Thoracic aorta (tissue), 2 donors: ENCODE measurements at regions not wholly inside any gene's neighbourhood (a gene's known extent, or its start where the extent isn't known, plus 50 kb on each side); places are given as distances from the start of the nearest gene placed in this dataset.
"Not testable (repeated sequence)": the region's sequence is repeated elsewhere in the genome, so short reads cannot be mapped to it uniquely, and the experiment has no call there.

Experiments
- ATAC-seq: fragments of 150-250 bp; one replicate; pipeline ENCODE4 v1.8.0; 2017; ENCODE audit warnings: low read depth; ENCODE audit not compliant: insufficient number of reproducible peaks, low FRiP score
- DNase-seq: peaks from one replicate; pipeline ENCODE4 v3.0.0-alpha.2; 2020; ENCODE audit warnings: low spot score
- H3K27ac ChIP-seq, 2 donors: fragments of 200-600 bp; sonication (generic); 1 replicate in 1 of 2; 2 replicates in 1 of 2; pipeline ENCODE4 v1.5.1; 2016; ENCODE audit warnings: mild to moderate bottlenecking in 2 of 2, moderate library complexity in 2 of 2
- H3K27me3 ChIP-seq: fragments of 200-600 bp; sonication (generic); replicated peaks from 2 replicates; pipeline ENCODE4 v1.6.0; 2016; ENCODE audit warnings: mild to moderate bottlenecking; ENCODE audit not compliant: insufficient read depth
- H3K36me3 ChIP-seq: fragments of 200-600 bp; sonication (generic); one replicate; pipeline ENCODE4 v1.5.1; 2016
- H3K4me1 ChIP-seq, 2 donors: fragments of 200-600 bp; sonication (generic); 1 replicate in 1 of 2; 2 replicates in 1 of 2; pipeline versions ENCODE4 v1.5.1 to v1.6.0; 2016; ENCODE audit warnings: low read depth in 2 of 2, mild to moderate bottlenecking in 1 of 2; ENCODE audit not compliant: control insufficient read depth in 1 of 2
- H3K4me3 ChIP-seq: fragments of 200-600 bp; sonication (generic); 2 replicates; pipeline ENCODE4 v1.5.1; 2016; ENCODE audit warnings: mild to moderate bottlenecking
- H3K9me3 ChIP-seq: fragments of 200-600 bp; sonication (generic); 2 replicates; pipeline ENCODE4 v1.5.1; 2016
- CTCF ChIP-seq: fragments of 200-600 bp; sonication (generic); IDR thresholded peaks from one replicate; pipeline ENCODE4 v1.5.1; 2019; ENCODE audit warnings: antibody characterized with exemption

GRCh38 chr18:1383465-1383864 lies 478.8 kb downstream of the ADCYAP1 start:
- H3K27ac ChIP-seq: no peak overlapping the region
- ATAC-seq: no peak

DNA sequence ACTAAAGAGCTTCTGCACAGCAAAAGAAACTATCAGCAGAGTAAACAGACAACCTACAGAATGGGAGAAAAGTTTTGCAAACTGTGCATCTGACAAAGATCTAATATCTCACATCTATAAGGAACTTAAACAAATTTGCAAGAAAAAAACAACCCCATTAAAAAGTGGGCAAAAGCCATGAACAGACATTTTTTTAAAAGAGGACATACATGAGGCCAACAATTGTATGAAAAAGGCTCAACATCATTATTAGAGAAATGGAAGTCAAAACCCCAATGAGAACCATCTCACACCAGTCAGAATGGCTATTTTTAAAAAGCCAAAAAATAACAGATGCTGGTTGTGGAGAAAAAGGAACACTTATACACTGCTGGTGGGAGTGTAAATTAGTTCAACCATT lies 483.8 kb downstream of the ADCYAP1 start:
- H3K4me3 ChIP-seq, H3K27ac ChIP-seq, ATAC-seq, H3K9me3 ChIP-seq, H3K4me1 ChIP-seq, H3K27me3 ChIP-seq, H3K36me3 ChIP-seq, DNase-seq: not testable (repeated sequence)

More at GRCh38 chr18:1383465-1383864, 478.8 kb downstream of the ADCYAP1 start:
- no peaks in the 10 kb centered on the region for H3K36me3 ChIP-seq
- no peak for DNase-seq
- no peak overlapping the region for H3K4me3 ChIP-seq
- H3K27me3 ChIP-seq: no peaks in the 10 kb centered on the region
- H3K9me3 ChIP-seq: no peaks in the 10 kb centered on the region
- TF ChIP-seq CTCF: no peak
- no peaks in the 10 kb centered on the region for H3K4me1 ChIP-seq

- DNase-seq: no peak
- no peak overlapping the region for H3K4me3 ChIP-seq
- ATAC-seq: no peak
Measured at GRCh38 chr18:1392046-1392445, 487.4 kb downstream of the ADCYAP1 start.

DNA sequence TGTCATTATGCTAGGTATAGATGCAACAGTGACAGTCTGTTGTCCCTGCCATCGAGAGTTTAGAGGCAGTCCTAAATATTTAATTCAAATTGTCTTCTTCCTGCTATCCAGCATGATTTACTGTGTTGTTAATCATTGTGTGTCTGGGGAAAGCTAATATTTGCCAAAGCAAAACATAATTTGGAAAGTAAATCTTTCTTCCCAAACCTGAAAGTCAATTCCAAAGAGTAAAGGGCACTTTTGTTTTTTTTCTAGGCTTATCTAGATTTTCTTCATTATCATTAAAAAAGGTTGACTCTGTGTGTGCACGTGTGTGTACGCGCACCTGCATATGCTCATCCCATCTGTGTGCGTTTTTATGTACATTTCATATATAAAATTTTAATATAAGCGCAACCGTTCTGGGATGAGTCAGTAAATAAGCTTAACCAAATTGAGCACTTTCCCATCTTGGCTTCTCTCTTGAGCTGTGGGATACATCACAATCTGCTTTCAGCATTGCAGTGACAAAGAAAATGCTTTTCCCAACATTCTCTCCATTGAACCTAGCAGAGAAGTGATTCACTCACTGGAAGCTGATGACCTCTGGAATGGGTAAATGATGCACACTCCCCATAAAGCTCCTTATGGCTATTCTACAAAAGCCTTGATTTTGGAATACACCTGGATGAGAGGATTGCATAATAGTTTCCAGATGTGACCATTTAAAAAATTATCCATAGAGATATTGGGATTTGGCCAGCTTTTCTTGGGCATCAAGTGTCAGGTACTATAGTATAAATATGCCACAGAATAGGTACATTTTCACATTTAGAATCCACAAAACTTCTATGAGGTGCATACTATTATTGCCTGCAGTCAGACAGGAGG lies 488.4 kb downstream of the ADCYAP1 start:
- no peak for TF ChIP-seq CTCF

More at GRCh38 chr18:1392046-1392445, 487.4 kb downstream of the ADCYAP1 start:
- H3K27me3 ChIP-seq: no peaks in the 10 kb centered on the region
- no peak overlapping the region for H3K27ac ChIP-seq
- H3K4me1 ChIP-seq: no peaks in the 10 kb centered on the region
- H3K36me3 ChIP-seq: no peaks in the 10 kb centered on the region
- TF ChIP-seq CTCF: no peak
- H3K9me3 ChIP-seq: no peaks in the 10 kb centered on the region

DNA sequence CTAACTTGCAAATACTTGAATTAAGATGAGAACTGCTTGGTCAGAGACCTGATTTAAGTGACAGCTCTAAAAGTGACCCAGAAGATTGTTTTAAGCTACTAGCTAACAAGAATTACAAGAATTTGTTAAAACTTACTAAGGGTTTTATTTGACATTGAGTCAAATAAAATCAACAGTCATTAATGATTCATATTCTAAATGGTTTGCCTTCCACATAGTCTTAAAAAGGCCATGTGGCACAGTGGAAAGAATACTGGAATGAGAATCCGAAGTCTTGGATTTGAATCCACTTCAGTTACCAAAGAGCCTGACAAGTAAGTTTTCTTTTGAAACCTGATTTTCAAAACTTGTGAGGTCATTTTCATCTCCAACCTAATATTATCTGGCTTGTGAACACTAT lies 489.3 kb downstream of the ADCYAP1 start:
- H3K4me3 ChIP-seq: no peak overlapping the region
- no peaks in the 10 kb centered on the region for H3K36me3 ChIP-seq
- no peaks in the 10 kb centered on the region for H3K27me3 ChIP-seq
- TF ChIP-seq CTCF: no peak
- no peaks in the 10 kb centered on the region for H3K9me3 ChIP-seq
- H3K27ac ChIP-seq: no peak overlapping the region
- ATAC-seq (no peak), DNase-seq (no peak)
- no peaks in the 10 kb centered on the region for H3K4me1 ChIP-seq

More for the DNA sequence above, 488.4 kb downstream of the ADCYAP1 start:
- no peak overlapping the region for H3K4me3 ChIP-seq
- no peaks in the 10 kb centered on the region for H3K36me3 ChIP-seq
- ATAC-seq (no peak), DNase-seq (no peak)
- H3K27me3 ChIP-seq: no peaks in the 10 kb centered on the region
- no peaks in the 10 kb centered on the region for H3K9me3 ChIP-seq
- no peaks in the 10 kb centered on the region for H3K4me1 ChIP-seq
- H3K27ac ChIP-seq: no peak overlapping the region
